ENCODE measurements at regions not wholly inside any gene's neighbourhood (a gene's known extent, or its start where the extent isn't known, plus 50 kb on each side); places are given as distances from the start of the nearest gene placed in this dataset.
"Not testable (repeated sequence)": the region's sequence is repeated elsewhere in the genome, so short reads cannot be mapped to it uniquely, and the experiment has no call there.

- DNase-seq (ENCODE audit: low spot score) (no peak), ATAC-seq (no peak)
Measured at GRCh38 chr2:236345081-236345714, 81.0 kb upstream of the ASB18 start.

- DNase-seq (ENCODE audit: low spot score) = no peak
- no peak for ATAC-seq
Measured at GRCh38 chr2:236346366-236346765, 82.2 kb upstream of the ASB18 start.

- no peak for DNase-seq (ENCODE audit: low spot score)
- ATAC-seq = no peak
Measured at GRCh38 chr2:236348279-236348678, 84.1 kb upstream of the ASB18 start.

DNA sequence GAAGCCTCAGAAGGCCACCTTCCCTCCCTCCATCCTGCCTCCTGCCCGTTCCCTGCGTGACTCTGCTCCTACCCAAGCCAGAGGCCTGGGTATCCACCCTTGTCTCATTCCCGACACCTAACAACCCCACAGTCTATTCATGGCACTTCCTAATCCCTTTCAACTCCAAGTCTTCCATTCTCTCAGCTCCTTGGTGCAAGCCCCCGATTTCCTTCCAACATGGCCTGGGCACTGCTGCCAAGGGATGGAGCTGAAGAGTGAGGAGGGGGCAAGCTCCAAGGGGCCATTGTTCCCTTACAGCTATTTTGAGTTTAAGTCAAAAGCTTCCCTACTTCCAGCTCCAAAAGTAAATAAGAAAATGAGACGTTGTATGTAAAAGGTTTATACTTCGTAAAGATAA, 84.8 kb upstream of the ASB18 start:
- DNase-seq (ENCODE audit: low spot score) (no peak), ATAC-seq (no peak)

- no peak for ATAC-seq
- DNase-seq (ENCODE audit: low spot score) = peak; percentile 35
Measured at GRCh38 chr2:236350426-236350825, 86.2 kb upstream of the ASB18 start.

DNA sequence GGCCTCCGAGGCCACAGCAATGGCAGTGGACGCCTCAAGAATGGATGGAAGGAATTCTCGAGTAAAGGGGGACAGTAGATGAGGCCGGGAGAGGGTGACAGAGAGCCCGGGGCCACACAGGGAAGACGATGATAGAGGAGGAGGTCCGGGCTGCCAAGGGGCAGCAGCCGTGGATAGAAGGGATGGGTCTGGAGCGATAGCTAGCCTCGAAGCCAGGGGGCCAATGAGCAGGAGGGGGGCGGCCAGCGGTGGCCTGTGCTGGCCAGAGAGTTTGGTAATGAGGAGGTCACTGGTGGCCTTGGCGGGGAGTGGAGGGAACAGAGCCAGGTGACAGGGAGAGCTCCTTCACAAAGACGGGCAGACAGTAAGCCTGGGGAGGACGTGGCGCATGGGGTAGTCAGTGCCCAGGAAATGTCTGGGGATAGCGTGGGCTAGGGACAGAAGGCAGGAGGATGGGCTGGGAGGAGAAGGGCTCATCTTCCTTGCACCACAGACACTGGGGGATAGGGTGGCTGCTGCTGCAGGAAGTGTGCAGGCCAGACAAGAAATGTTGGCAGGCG, 87.8 kb upstream of the ASB18 start:
- DNase-seq (ENCODE audit: low spot score) (no peak), ATAC-seq (no peak)

GRCh38 chr2:236352761-236353593, 88.8 kb upstream of the ASB18 start:
- no peak for DNase-seq (ENCODE audit: low spot score)

DNA sequence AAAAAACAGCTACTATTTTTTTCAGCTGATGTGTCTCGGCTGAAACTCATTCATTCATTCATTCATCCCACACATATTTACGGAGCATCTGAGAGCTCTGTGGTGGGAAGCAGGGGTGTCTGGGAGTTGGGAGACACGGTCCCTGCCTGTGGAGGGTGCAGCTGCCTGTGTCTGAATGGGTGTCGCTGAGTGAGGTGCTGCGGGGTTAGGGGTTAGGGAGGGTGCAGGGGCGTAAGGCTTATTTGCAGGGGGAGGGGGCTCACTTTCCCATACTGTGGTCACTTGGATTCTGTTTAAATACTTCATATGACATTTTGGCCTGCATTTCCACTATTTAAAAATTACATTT, 89.4 kb upstream of the ASB18 start:
- no peak for DNase-seq (ENCODE audit: low spot score)
- no peak for ATAC-seq

More at GRCh38 chr2:236352761-236353593, 88.8 kb upstream of the ASB18 start:
- ATAC-seq = peak; percentile 81

GRCh38 chr2:236354056-236354940, 90.1 kb upstream of the ASB18 start:
- ATAC-seq (no peak), DNase-seq (ENCODE audit: low spot score) (peak; percentile 36)

- no peak for ATAC-seq
- DNase-seq (ENCODE audit: low spot score) = peak; percentile 37
Measured at GRCh38 chr2:236354973-236355595, 90.9 kb upstream of the ASB18 start.

DNA sequence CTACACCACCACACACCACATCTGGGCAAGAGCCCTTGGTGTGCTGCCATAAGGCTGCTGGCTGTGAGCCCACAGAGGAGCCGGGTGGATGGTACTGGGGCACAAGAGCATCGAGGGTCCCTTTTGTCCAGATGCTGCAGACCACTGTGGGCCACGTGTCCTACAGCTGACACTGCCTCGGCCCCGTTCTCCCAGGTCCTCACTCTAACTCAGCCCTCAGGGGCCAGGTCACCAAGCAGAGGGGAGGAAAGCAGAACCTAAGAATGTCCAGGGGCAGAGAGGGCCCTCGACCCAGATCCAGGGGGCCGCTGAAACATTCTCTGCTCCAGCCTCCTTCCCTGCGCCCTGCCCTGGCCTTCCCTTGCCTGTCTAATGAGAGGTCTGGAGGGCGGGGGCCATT, 91.7 kb upstream of the ASB18 start:
- peak; percentile 33 for ATAC-seq
- DNase-seq (ENCODE audit: low spot score) = peak; percentile 36

DNA sequence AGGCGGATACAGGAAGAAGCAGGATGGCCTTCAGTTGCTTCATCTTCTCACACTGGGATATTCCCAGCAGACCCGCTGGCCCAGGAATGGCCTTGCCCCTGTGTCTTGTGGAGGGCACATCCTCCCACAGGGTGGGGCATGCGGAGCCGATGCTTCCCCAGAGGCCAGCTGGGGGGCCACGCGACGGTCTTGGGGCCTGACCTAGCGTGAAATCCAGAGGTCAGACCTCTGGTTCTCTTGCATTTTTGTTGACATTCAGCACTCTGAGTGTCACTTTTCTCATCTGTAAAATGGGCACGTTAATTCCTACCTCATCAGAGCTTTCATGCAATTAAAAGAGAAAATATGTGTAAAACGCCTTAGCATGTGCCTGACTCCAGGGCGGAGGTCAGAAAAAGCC, 92.1 kb upstream of the ASB18 start:
- not testable (repeated sequence) for DNase-seq (ENCODE audit: low spot score); ATAC-seq

DNA sequence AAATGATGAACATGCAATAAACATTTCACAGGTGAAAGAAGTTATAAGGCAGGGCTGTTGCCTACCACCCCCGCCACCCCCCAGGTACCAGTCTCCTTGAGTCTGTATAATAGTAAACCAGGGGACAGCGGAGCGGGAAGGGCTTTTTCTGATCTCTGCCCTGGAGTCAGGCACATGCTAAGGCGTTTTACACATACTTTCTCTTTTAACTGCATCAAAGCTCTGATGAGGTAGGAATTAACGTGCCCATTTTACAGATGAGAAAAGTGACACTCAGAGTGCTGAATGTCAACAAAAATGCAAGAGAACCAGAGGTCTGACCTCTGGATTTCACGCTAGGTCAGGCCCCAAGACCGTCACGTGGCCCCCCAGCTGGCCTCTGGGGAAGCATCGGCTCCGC, 94.3 kb upstream of the ASB18 start:
- not testable (repeated sequence) for DNase-seq (ENCODE audit: low spot score); ATAC-seq

DNA sequence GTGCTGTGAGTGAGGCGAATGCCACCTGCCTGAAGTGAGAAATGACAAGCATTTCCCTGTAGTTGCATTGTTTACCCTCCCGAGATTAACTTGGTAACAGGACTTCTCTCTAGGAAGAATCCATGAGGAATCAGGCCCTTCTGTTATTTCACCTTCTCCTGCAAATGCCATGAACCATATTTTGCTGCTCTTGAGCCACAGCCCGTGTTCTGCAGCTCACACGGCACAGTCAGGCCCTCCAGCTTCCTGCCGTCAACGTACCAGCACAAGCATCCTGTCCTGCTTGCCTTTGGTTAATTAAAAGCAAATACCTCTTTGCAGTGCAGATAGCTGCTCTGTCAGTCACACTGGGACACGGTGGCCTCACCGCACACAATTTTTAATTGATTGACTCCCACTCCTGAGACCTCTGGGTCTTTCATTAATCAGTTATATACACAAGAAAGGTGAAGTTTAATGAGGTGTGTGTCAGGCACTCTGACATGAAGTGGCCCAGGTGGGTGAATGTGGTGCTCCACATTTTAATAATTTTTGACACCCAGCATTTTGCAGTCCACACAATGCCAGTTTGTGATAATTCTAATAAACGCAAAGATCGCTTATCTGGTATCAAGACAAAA, 95.3 kb upstream of the ASB18 start:
- ATAC-seq (no peak), DNase-seq (ENCODE audit: low spot score) (no peak)

DNA sequence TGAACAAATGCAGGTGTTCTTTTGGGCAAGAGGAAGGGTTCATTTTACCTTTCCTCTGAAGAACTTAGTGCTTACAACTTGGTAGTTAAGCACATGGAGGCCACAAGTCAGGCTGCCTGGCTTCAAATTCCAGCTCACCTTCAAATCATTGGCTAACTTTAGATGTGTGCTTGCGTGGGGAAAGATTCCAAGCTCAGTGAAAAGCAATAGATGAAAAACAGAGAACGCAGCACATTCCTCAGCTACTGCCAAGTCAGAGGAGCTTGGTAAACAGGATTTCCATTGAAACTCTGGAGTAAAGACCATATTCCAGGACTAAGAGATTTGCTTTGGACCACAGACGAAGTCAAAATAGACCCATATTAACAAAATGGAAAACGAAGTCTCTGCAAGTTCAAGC, 96.3 kb upstream of the ASB18 start:
- DNase-seq (ENCODE audit: low spot score) = no peak
- no peak for ATAC-seq

DNA sequence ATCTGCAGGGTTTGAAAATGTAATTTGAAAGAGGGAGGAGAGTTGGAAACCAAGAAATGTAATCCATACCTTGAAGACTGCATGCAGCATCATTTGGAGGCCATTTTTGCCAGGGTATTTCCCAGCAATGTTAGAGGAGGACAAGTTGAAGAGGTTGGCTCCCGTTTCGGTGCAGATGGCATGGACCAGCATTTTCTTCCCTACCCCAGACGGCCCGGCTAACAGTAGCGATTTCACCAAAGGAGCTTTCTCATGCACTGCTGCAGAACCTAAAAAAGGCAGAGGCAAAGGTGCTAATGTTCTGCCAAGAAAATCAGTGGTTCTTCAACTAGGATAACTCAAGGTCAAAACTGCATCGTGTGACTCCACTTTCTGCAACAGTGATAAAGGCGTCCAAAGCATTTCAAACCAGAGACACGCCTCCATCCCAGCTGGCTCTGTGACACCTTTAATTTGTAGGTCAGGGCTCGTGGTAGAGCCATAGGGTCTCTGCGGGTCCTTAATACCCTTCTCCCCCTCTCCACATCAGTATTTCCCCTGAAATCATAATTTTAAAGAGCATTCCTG, 99.6 kb upstream of the ASB18 start:
- DNase-seq (ENCODE audit: low spot score) (no peak), ATAC-seq (no peak)

- peak; percentile 33 for DNase-seq (ENCODE audit: low spot score)
- ATAC-seq = no peak
Measured at GRCh38 chr2:236365258-236366048, 101.2 kb upstream of the ASB18 start.

GRCh38 chr2:236366049-236366387, 101.8 kb upstream of the ASB18 start:
- DNase-seq (ENCODE audit: low spot score) (no peak), ATAC-seq (no peak)

- no peak for ATAC-seq
- no peak for DNase-seq (ENCODE audit: low spot score)
Measured at GRCh38 chr2:236366397-236366796, 102.2 kb upstream of the ASB18 start.
